HepG2 (cell line): ENCODE measurements at regions not wholly inside any gene's neighbourhood (a gene's known extent, or its start where the extent isn't known, plus 50 kb on each side); places are given as distances from the start of the nearest gene placed in this dataset.
A peak's percentile ranks its signal among the peaks of the same experiment; 100 is the strongest.

Experiments
- ATAC-seq: fragments of 200-7000 bp; cut with Tn5 transposase; 3 replicates; pipeline ENCODE4 v1.9.1; 2020; ENCODE audit warnings: mild to moderate bottlenecking, moderate library complexity
- BruUV-seq: library from RNA; stranded (reverse); fragments of 400-500 nt; replicated peaks from 2 replicates; lab custom pipeline; 2021; lab: Mats Ljungman, UMichigan
- CTCF ChIA-PET: fragments of 300-600 bp; formaldehyde crosslinking; extraction: SDS; loops from one replicate; lab custom pipeline; 2021; ENCODE audit warnings: low total read pairs, inconsistent platforms, low intra/inter-chr PET ratio; lab: Yijun Ruan, JAX
- POLR2A ChIA-PET: fragments of 350-600 bp; sonication (Branson Sonifier 250); formaldehyde crosslinking; loops from one replicate; lab custom pipeline; 2020; ENCODE audit warnings: antibody characterized with exemption, inconsistent platforms; lab: Yijun Ruan, JAX
- DNase-seq: peaks from one replicate; pipeline ENCODE4 v3.0.0-alpha.2; 2015; ENCODE audit warnings: low spot score
- FAIRE-seq: peaks from 3 replicates; lab custom pipeline; 2011; peaks lifted over from hg19 to GRCh38; lab: Jason Lieb, UNC
- H2AFZ ChIP-seq: one replicate; pipeline ENCODE4 v1.6.1; 2011; ENCODE audit warnings: low read length, inconsistent platforms
- H3K27ac ChIP-seq: fragments of 300-600 bp; 3 replicates; pipeline ENCODE4 v1.8.0; 2011; ENCODE audit warnings: mixed run types, mild to moderate bottlenecking, mixed read lengths, low read length, inconsistent platforms; ENCODE audit not compliant: insufficient read depth; ENCODE audit errors: extremely low read length
- H3K27me3 ChIP-seq, 2 experiments: fragments of 200-600 bp in 1 of 2; 2 replicates in 1 of 2; 3 replicates in 1 of 2; pipeline versions ENCODE4 v1.6.0 to v1.8.0; 2011; ENCODE audit warnings: low read length in 2 of 2, mild to moderate bottlenecking in 2 of 2, moderate library complexity in 2 of 2, inconsistent platforms in 1 of 2; ENCODE audit not compliant: insufficient read depth in 2 of 2, control insufficient read depth in 1 of 2
- H3K36me3 ChIP-seq, 2 experiments: fragments of 200-600 bp in 1 of 2; replicated peaks in 1 of 2; 2 replicates in 1 of 2; 3 replicates in 1 of 2; pipeline versions ENCODE4 v1.5.1 to v1.8.0; 2011; ENCODE audit warnings: low read length in 2 of 2, inconsistent platforms in 1 of 2; ENCODE audit not compliant: insufficient read depth in 2 of 2, control insufficient read depth in 1 of 2
- H3K4me1 ChIP-seq: 2 replicates; pipeline ENCODE4 v1.5.1; 2012; ENCODE audit warnings: low read length, inconsistent platforms; ENCODE audit not compliant: insufficient read depth
- H3K4me2 ChIP-seq: 2 replicates; pipeline ENCODE4 v1.6.0; 2011; ENCODE audit warnings: low read depth, low read length, inconsistent platforms
- H3K4me3 ChIP-seq, 3 experiments: fragments of 200-600 bp in 1 of 3; sonication (generic), shearing (Covaris generic) in 1 of 3; replicated peaks in 1 of 3; 2 replicates each; pipeline ENCODE4 v1.5.1; 2011 to 2016; ENCODE audit warnings: low read length in 3 of 3, inconsistent platforms in 2 of 3, low read depth in 2 of 3, mild to moderate bottlenecking in 2 of 3, control low read depth in 1 of 3, mixed read lengths in 1 of 3; ENCODE audit not compliant: insufficient read depth in 1 of 3
- H3K79me2 ChIP-seq: one replicate; pipeline ENCODE4 v1.6.1; 2011; ENCODE audit warnings: low read length, inconsistent platforms; ENCODE audit not compliant: insufficient read depth
- H3K9ac ChIP-seq: 2 replicates; pipeline ENCODE4 v1.6.0; 2011; ENCODE audit warnings: mild to moderate bottlenecking, low read depth, low read length, inconsistent platforms; ENCODE audit not compliant: insufficient read depth
- H3K9me3 ChIP-seq: 2 replicates; pipeline ENCODE4 v1.5.1; 2012; ENCODE audit warnings: mild to moderate bottlenecking, low read length
- H4K20me1 ChIP-seq: 2 replicates; pipeline ENCODE4 v1.6.0; 2011; ENCODE audit warnings: inconsistent platforms, mild to moderate bottlenecking, low read length, moderate library complexity; ENCODE audit not compliant: insufficient read depth
- ATF7 ChIP-seq, 2 experiments: fragments of 450-650 bp in 1 of 2; sonication (generic) in 1 of 2; formaldehyde crosslinking in 1 of 2; IDR thresholded peaks; 2 replicates each; pipeline versions ENCODE4 v1.4.0 to v1.6.1; 2016 to 2020; ENCODE audit warnings: antibody characterized with exemption in 1 of 2, mild to moderate bottlenecking in 1 of 2, missing genetic modification reagents in 1 of 2
- BRCA1 ChIP-seq: sonication (generic); formaldehyde crosslinking; IDR thresholded peaks from 2 replicates; pipeline ENCODE4 v1.4.0; 2020; ENCODE audit warnings: missing genetic modification reagents
- CTCF ChIP-seq: sonication (generic); formaldehyde crosslinking; IDR thresholded peaks from 2 replicates; pipeline ENCODE4 v1.5.0; 2020; ENCODE audit warnings: mild to moderate bottlenecking, missing genetic modification reagents, moderate library complexity
- HOMEZ ChIP-seq: IDR thresholded peaks from 2 replicates; pipeline ENCODE4 v1.6.1; 2016; ENCODE audit warnings: low read depth
- RBM22 ChIP-seq: fragments of 200-400 bp; formaldehyde crosslinking; optimal IDR thresholded peaks from 2 replicates; pipeline ENCODE3; 2017; ENCODE audit warnings: mild to moderate bottlenecking, low read length, moderate library complexity
- STAG1 ChIP-seq: sonication (generic); formaldehyde crosslinking; IDR thresholded peaks from 2 replicates; pipeline ENCODE4 v1.4.0; 2020; ENCODE audit warnings: missing genetic modification reagents
- ZBTB38 ChIP-seq: sonication (generic); formaldehyde crosslinking; IDR thresholded peaks from 2 replicates; pipeline ENCODE4 v1.5.1; 2020; ENCODE audit warnings: mild to moderate bottlenecking, missing genetic modification reagents
- ZSCAN29 ChIP-seq: sonication (generic); formaldehyde crosslinking; conservative IDR thresholded peaks from 2 replicates; pipeline ENCODE4 v1.4.0; 2020; ENCODE audit warnings: mild to moderate bottlenecking, missing genetic modification reagents
- WGBS: methylation state at CpG from one replicate; pipeline ENCODE4 v1.1.6; 2017; ENCODE audit warnings: low lambda C conversion rate; 5-methylcytosine and 5-hydroxymethylcytosine counted together
- in situ Hi-C: cut with HindIII; loops from 2 replicates; pipeline ENCODE4 v1.10.0; 2017; ENCODE audit warnings: low pct_unique_long_range_greater_than_20kb; ENCODE audit not compliant: extremely low pct_ligation_motif_present
- intact Hi-C: fragments of 100-400 bp; cut with micrococcal nuclease; formaldehyde crosslinking; loops from one replicate; pipeline ENCODE4 v1.10.0; 2022; ENCODE audit not compliant: unreplicated experiment

GRCh38 chr6:85348643-85349042 lies 101.2 kb upstream of the NT5E start:
- in situ Hi-C loops (no loop called here), intact Hi-C loops (no loop called here)
- Histone ChIP-seq H3K4me2 (no peak overlapping the region), H3K4me1 (no peaks in the 10 kb centered on the region), H3K79me2 (no peaks in the 10 kb centered on the region), H3K27ac (no peak overlapping the region), H3K27me3 (no peaks in the 10 kb centered on the region; a peak in 3 of 5 replicates), H2AFZ (no peak overlapping the region), H3K4me3 (no peak overlapping the region), H3K9ac (no peak overlapping the region), H3K9me3 (no peaks in the 10 kb centered on the region), H3K36me3 (no peaks in the 10 kb centered on the region), H4K20me1 (no peaks in the 10 kb centered on the region)
- DNase-seq (no peak), FAIRE-seq (no peak), ATAC-seq (no peak)
- CTCF ChIA-PET, result no interaction called here
- 41% methylated on average over 5 of the region's 5 CpGs for WGBS
- no TSS peak for BruUV-seq
- TF ChIP-seq CTCF (CRISPR knock-in tag), result peak; percentile 37
- TF ChIP-seq ZBTB38, result no peak
- 0 out of 2 replicates have a peak, but pooled peaks have one; percentile 6 for TF ChIP-seq STAG1 (CRISPR knock-in tag)
- no peak for TF ChIP-seq RBM22
- POLR2A ChIA-PET, result no interaction called here

GRCh38 chr6:85347812-85348211 lies 102.1 kb upstream of the NT5E start:
- in situ Hi-C loops, result no loop called here
- no peak overlapping the region for H3K4me2 ChIP-seq
- H3K9ac ChIP-seq, result no peak overlapping the region
- BruUV-seq, result no TSS peak
- no peak overlapping the region for H3K4me3 ChIP-seq
- ATAC-seq (no peak), DNase-seq (no peak), FAIRE-seq (no peak)
- POLR2A ChIA-PET, result no interaction called here
- H3K4me1 ChIP-seq, result no peaks in the 10 kb centered on the region
- CTCF ChIA-PET, result no interaction called here
- intact Hi-C loops, result no loop called here
- no peak overlapping the region for H2AFZ ChIP-seq
- TF ChIP-seq ATF7 (IDR thresholded peaks at IDR 0.05), result peak; percentile 74
- TF ChIP-seq ATF7 (CRISPR knock-in tag; IDR thresholded peaks at IDR 0.05), result no peak
- TF ChIP-seq HOMEZ, result no peak
- TF ChIP-seq ZSCAN29 (CRISPR knock-in tag), result no peak
- no peak for TF ChIP-seq BRCA1 (CRISPR knock-in tag)
- H3K9me3 ChIP-seq, result no peaks in the 10 kb centered on the region
- H3K36me3 ChIP-seq, result no peaks in the 10 kb centered on the region
- H4K20me1 ChIP-seq, result no peaks in the 10 kb centered on the region
- H3K27me3 ChIP-seq, result no peaks in the 10 kb centered on the region; a peak in 2 of 5 replicates
- 3% methylated on average over 1 of the region's 1 CpG for WGBS
- H3K27ac ChIP-seq, result no peak overlapping the region
- no peaks in the 10 kb centered on the region for H3K79me2 ChIP-seq
